PC-3 (cell line): ENCODE measurements at regions not wholly inside any gene's neighbourhood (a gene's known extent, or its start where the extent isn't known, plus 50 kb on each side); places are given as distances from the start of the nearest gene placed in this dataset.

Experiments used
- ATAC-seq: fragments of 200-7000 bp; cut with Tn5 transposase; 2 replicates; pipeline ENCODE4 v1.9.1; 2020; ENCODE audit warnings: mild to moderate bottlenecking, moderate library complexity
- BruUV-seq: library from RNA; stranded (reverse); fragments of 400-500 nt; replicated peaks from 2 replicates; lab custom pipeline; 2021; lab: Mats Ljungman, UMichigan
- CTCF ChIA-PET: fragments of 300-600 bp; sonication (Branson Sonifier 250); formaldehyde crosslinking; loops from one replicate; lab custom pipeline; 2022; ENCODE audit warnings: antibody characterized with exemption; lab: Charles Lee
- POLR2A ChIA-PET: fragments of 300-600 bp; sonication (Branson Sonifier 250); formaldehyde crosslinking; loops from one replicate; lab custom pipeline; 2022; ENCODE audit warnings: antibody characterized with exemption; ENCODE audit not compliant: unreplicated experiment; lab: Charles Lee
- DNase-seq: peaks from one replicate; pipeline ENCODE4 v3.0.0-alpha.2; 2015
- H2AFZ ChIP-seq: fragments of 300-600 bp; sonication (generic); 2 replicates; pipeline ENCODE4 v1.6.0; 2016; ENCODE audit warnings: antibody characterized with exemption, low read length
- H3F3A ChIP-seq: fragments of 300-600 bp; sonication (generic); one replicate; pipeline ENCODE4 v1.6.0; 2017; ENCODE audit warnings: antibody characterized with exemption, low read length, control low read depth, mild to moderate bottlenecking; ENCODE audit not compliant: unreplicated experiment
- H3K27ac ChIP-seq: fragments of 300-600 bp; sonication (generic); 2 replicates; pipeline ENCODE4 v1.5.1; 2016; ENCODE audit warnings: mild to moderate bottlenecking, low read length
- H3K27me3 ChIP-seq: fragments of 300-600 bp; sonication (generic); 2 replicates; pipeline ENCODE4 v1.6.1; 2016; ENCODE audit warnings: low read length, mixed read lengths
- H3K36me3 ChIP-seq: fragments of 300-600 bp; sonication (generic); 2 replicates; pipeline ENCODE4 v1.6.1; 2016; ENCODE audit warnings: low read depth, mixed run types, low read length, mixed read lengths
- H3K4me1 ChIP-seq: fragments of 300-600 bp; sonication (generic); 2 replicates; pipeline ENCODE4 v1.5.1; 2016; ENCODE audit warnings: low read length; ENCODE audit not compliant: insufficient read depth
- H3K4me2 ChIP-seq: fragments of 300-600 bp; sonication (generic); 2 replicates; pipeline ENCODE4 v1.6.0; 2016; ENCODE audit warnings: low read length
- H3K4me3 ChIP-seq: fragments of 300-600 bp; sonication (generic); 2 replicates; pipeline ENCODE4 v1.5.1; 2016; ENCODE audit warnings: mild to moderate bottlenecking, low read length, mixed read lengths
- H3K79me2 ChIP-seq: fragments of 300-600 bp; sonication (generic); 2 replicates; pipeline ENCODE4 v1.6.1; 2017; ENCODE audit warnings: low read length, mixed read lengths
- H3K9ac ChIP-seq: fragments of 300-600 bp; sonication (generic); 2 replicates; pipeline ENCODE4 v1.6.0; 2016; ENCODE audit warnings: mild to moderate bottlenecking, low read length
- H3K9me2 ChIP-seq: fragments of 300-600 bp; sonication (generic); replicated peaks from 2 replicates; pipeline ENCODE4 v1.6.1; 2016; ENCODE audit warnings: mixed run types, low read length, mixed read lengths
- H3K9me3 ChIP-seq: fragments of 300-600 bp; sonication (generic); 2 replicates; pipeline ENCODE4 v1.6.1; 2016; ENCODE audit warnings: low read length, mixed read lengths
- H4K20me1 ChIP-seq: fragments of 300-600 bp; sonication (generic); 2 replicates; pipeline ENCODE4 v1.6.1; 2016; ENCODE audit warnings: low read length, mixed read lengths
- CTCF ChIP-seq: fragments of 300-600 bp; sonication (generic); conservative IDR thresholded peaks from 2 replicates; pipeline ENCODE4 v1.5.1; 2017; ENCODE audit warnings: antibody characterized with exemption, low read depth, mild to moderate bottlenecking, low read length
- EZH2 ChIP-seq: fragments of 300-600 bp; sonication (generic); IDR thresholded peaks from one replicate; pipeline ENCODE4 v1.6.1; 2017; ENCODE audit warnings: antibody characterized with exemption, mild to moderate bottlenecking, low read length; ENCODE audit not compliant: unreplicated experiment
- EZH2phosphoT487 ChIP-seq: fragments of 300-600 bp; sonication (generic); IDR thresholded peaks from 2 replicates; pipeline ENCODE4 v1.6.1; 2018; ENCODE audit warnings: mild to moderate bottlenecking, antibody characterized with exemption, low read length, borderline replicate concordance
- intact Hi-C: fragments of 100-400 bp; cut with micrococcal nuclease; formaldehyde crosslinking; loops from 2 replicates; pipeline ENCODE4 v1.9.0; 2023

- BruUV-seq = no TSS peak
- Histone ChIP-seq H3K27ac (no peak overlapping the region), H3K4me1 (no peaks in the 10 kb centered on the region), H3K4me3 (no peak overlapping the region), H3K79me2 (no peaks in the 10 kb centered on the region), H3K36me3 (no peaks in the 10 kb centered on the region), H2AFZ (no peak overlapping the region), H3K9me3 (no peaks in the 10 kb centered on the region), H3F3A (no peaks in the 10 kb centered on the region), H3K27me3 (no peaks in the 10 kb centered on the region), H4K20me1 (no peaks in the 10 kb centered on the region), H3K9me2 (no peaks in the 10 kb centered on the region), H3K4me2 (no peak overlapping the region), H3K9ac (no peak overlapping the region)
- TF ChIP-seq EZH2 (no peak), CTCF (no peak), EZH2phosphoT487 (no peak)
- ATAC-seq (no peak), DNase-seq (no peak)
- intact Hi-C loops = no loop called here
- ChIA-PET POLR2A (no interaction called here), CTCF (no interaction called here)
Observed at GRCh38 chr2:217178341-217178740, 318.5 kb upstream of the TNP1 start.

- H4K20me1 ChIP-seq = no peaks in the 10 kb centered on the region
- ATAC-seq (no peak), DNase-seq (no peak)
- no peak overlapping the region for H2AFZ ChIP-seq
- no peak overlapping the region for H3K9ac ChIP-seq
- H3K27ac ChIP-seq = no peak overlapping the region
- H3K4me1 ChIP-seq = no peaks in the 10 kb centered on the region
- no peak overlapping the region for H3K4me3 ChIP-seq
- intact Hi-C loops = no loop called here
- H3K4me2 ChIP-seq = no peak overlapping the region
- H3K9me3 ChIP-seq = no peaks in the 10 kb centered on the region
- no peaks in the 10 kb centered on the region for H3K36me3 ChIP-seq
- ChIA-PET POLR2A (no interaction called here), CTCF (no interaction called here)
- no peaks in the 10 kb centered on the region for H3K27me3 ChIP-seq
- no peaks in the 10 kb centered on the region for H3F3A ChIP-seq
- H3K79me2 ChIP-seq = no peaks in the 10 kb centered on the region
- no TSS peak for BruUV-seq
- no peak for TF ChIP-seq EZH2
- TF ChIP-seq EZH2phosphoT487 = no peak
- TF ChIP-seq CTCF = no peak
- H3K9me2 ChIP-seq = no peaks in the 10 kb centered on the region
Observed at GRCh38 chr2:217177720-217178119, 317.9 kb upstream of the TNP1 start.

GRCh38 chr2:217171874-217172273 lies 312.0 kb upstream of the TNP1 start:
- Histone ChIP-seq H3K4me2 (no peak overlapping the region), H3K27ac (no peak overlapping the region), H3K9me3 (no peaks in the 10 kb centered on the region), H3K9ac (no peak overlapping the region), H3K9me2 (no peaks in the 10 kb centered on the region), H3F3A (no peaks in the 10 kb centered on the region), H4K20me1 (no peaks in the 10 kb centered on the region), H3K4me1 (peaks cover 7% of the 10 kb centered on the region), H3K36me3 (no peaks in the 10 kb centered on the region), H3K4me3 (no peak overlapping the region), H2AFZ (no peak overlapping the region), H3K79me2 (no peaks in the 10 kb centered on the region), H3K27me3 (no peaks in the 10 kb centered on the region)
- TF ChIP-seq EZH2phosphoT487 (no peak), CTCF (no peak), EZH2 (no peak)
- CTCF ChIA-PET = no interaction called here
- intact Hi-C loops = no loop called here
- no TSS peak for BruUV-seq
- POLR2A ChIA-PET = no interaction called here
- DNase-seq (no peak), ATAC-seq (no peak)
